Mesenchymal stem cell (in vitro differentiated cells and primary cell): ENCODE measurements at regions not wholly inside any gene's neighbourhood (a gene's known extent, or its start where the extent isn't known, plus 50 kb on each side); places are given as distances from the start of the nearest gene placed in this dataset.

Experiments
- DNase-seq: peaks from one replicate; pipeline ENCODE4 v3.0.0-alpha.2; 2013
- H2AFZ ChIP-seq: one replicate; pipeline ENCODE4 v1.6.1; 2013; ENCODE audit warnings: low read depth, mild to moderate bottlenecking, control low read depth, inconsistent platforms, low read length, moderate library complexity
- H2AK5ac ChIP-seq: 2 replicates; pipeline ENCODE4 v1.6.1; 2013; ENCODE audit warnings: low read length, moderate library complexity, mild to moderate bottlenecking, inconsistent platforms; ENCODE audit not compliant: severe bottlenecking
- H2BK120ac ChIP-seq: one replicate; pipeline ENCODE4 v1.6.1; 2013; ENCODE audit warnings: low read depth, mild to moderate bottlenecking, inconsistent platforms, low read length, moderate library complexity
- H2BK12ac ChIP-seq, 2 experiments: one replicate each; pipeline ENCODE4 v1.6.1; 2013; ENCODE audit warnings: inconsistent platforms in 2 of 2, low read length in 2 of 2, mild to moderate bottlenecking in 2 of 2, moderate library complexity in 2 of 2, control low read depth in 1 of 2
- H2BK15ac ChIP-seq: one replicate; pipeline ENCODE4 v1.6.1; 2013; ENCODE audit warnings: mild to moderate bottlenecking, low read depth, inconsistent platforms; ENCODE audit not compliant: poor library complexity, severe bottlenecking
- H2BK5ac ChIP-seq: 2 replicates; pipeline ENCODE4 v1.6.1; 2013; ENCODE audit warnings: low read depth, mild to moderate bottlenecking, low read length, control low read depth, inconsistent platforms; ENCODE audit not compliant: poor library complexity, severe bottlenecking
- H3K14ac ChIP-seq, 2 experiments: one replicate each; pipeline ENCODE4 v1.6.1; 2013; ENCODE audit warnings: inconsistent platforms in 2 of 2, low read length in 2 of 2, control low read depth in 1 of 2, mild to moderate bottlenecking in 1 of 2, moderate library complexity in 1 of 2
- H3K18ac ChIP-seq, 2 experiments: one replicate each; pipeline ENCODE4 v1.6.1; 2013; ENCODE audit warnings: inconsistent platforms in 2 of 2, low read length in 2 of 2, control low read depth in 1 of 2, low read depth in 1 of 2, mild to moderate bottlenecking in 1 of 2
- H3K23ac ChIP-seq, 2 experiments: one replicate each; pipeline ENCODE4 v1.6.1; 2013; ENCODE audit warnings: inconsistent platforms in 2 of 2, low read length in 2 of 2, mild to moderate bottlenecking in 2 of 2, moderate library complexity in 2 of 2, control low read depth in 1 of 2
- H3K27ac ChIP-seq: 2 replicates; pipeline ENCODE4 v1.5.1; 2013; ENCODE audit warnings: mild to moderate bottlenecking, moderate library complexity, low read length, control low read depth, inconsistent platforms; ENCODE audit not compliant: poor library complexity, severe bottlenecking
- H3K27me3 ChIP-seq, 2 experiments: 2 replicates each; pipeline versions ENCODE4 v1.6.1 to v1.7.0; 2013; ENCODE audit warnings: low read length in 2 of 2, mild to moderate bottlenecking in 2 of 2, moderate library complexity in 2 of 2, control low read depth in 1 of 2, inconsistent platforms in 1 of 2; ENCODE audit not compliant: control insufficient read depth in 1 of 2, insufficient read depth in 1 of 2
- H3K36me3 ChIP-seq, 2 experiments: 2 replicates each; pipeline versions ENCODE4 v1.6.1 to v1.7.0; 2013; ENCODE audit warnings: low read length in 2 of 2, control low read depth in 1 of 2, inconsistent platforms in 1 of 2, low read depth in 1 of 2, mild to moderate bottlenecking in 1 of 2; ENCODE audit not compliant: insufficient read depth in 2 of 2, control insufficient read depth in 1 of 2
- H3K4ac ChIP-seq, 2 experiments: one replicate each; pipeline ENCODE4 v1.6.1; 2013; ENCODE audit warnings: inconsistent platforms in 2 of 2, low read length in 2 of 2, mild to moderate bottlenecking in 2 of 2, moderate library complexity in 2 of 2, control low read depth in 1 of 2, low read depth in 1 of 2
- H3K4me1 ChIP-seq: 2 replicates; pipeline ENCODE4 v1.6.1; 2013; ENCODE audit warnings: low read depth, low read length, control low read depth; ENCODE audit not compliant: control insufficient read depth, insufficient read depth
- H3K4me2 ChIP-seq: 2 replicates; pipeline ENCODE4 v1.6.1; 2013; ENCODE audit warnings: low read length, mild to moderate bottlenecking, inconsistent platforms; ENCODE audit not compliant: poor library complexity, severe bottlenecking
- H3K4me3 ChIP-seq, 2 experiments: 2 replicates each; pipeline versions ENCODE4 v1.5.1 to v1.7.0; 2013; ENCODE audit warnings: low read length in 2 of 2, mild to moderate bottlenecking in 2 of 2, control low read depth in 1 of 2, low read depth in 1 of 2; ENCODE audit not compliant: insufficient read depth in 1 of 2
- H3K79me1 ChIP-seq: replicated peaks from 2 replicates; pipeline ENCODE4 v1.6.1; 2013; ENCODE audit warnings: mild to moderate bottlenecking, control low read depth, low read length, inconsistent platforms; ENCODE audit not compliant: poor library complexity, severe bottlenecking
- H3K9ac ChIP-seq: 2 replicates; pipeline ENCODE4 v1.7.0; 2013; ENCODE audit warnings: mild to moderate bottlenecking, low read length, moderate library complexity
- H3K9me3 ChIP-seq: 2 replicates; pipeline ENCODE4 v1.7.0; 2013; ENCODE audit warnings: mild to moderate bottlenecking, low read length; ENCODE audit not compliant: control insufficient read depth
- H4K8ac ChIP-seq: one replicate; pipeline ENCODE4 v1.6.1; 2013; ENCODE audit warnings: inconsistent platforms, mild to moderate bottlenecking, low read length, moderate library complexity
- H4K91ac ChIP-seq: one replicate; pipeline ENCODE4 v1.6.1; 2013; ENCODE audit warnings: mild to moderate bottlenecking, low read length, inconsistent platforms
- WGBS: methylation state at CpG from one replicate; pipeline ENCODE4 v1.1.7; 2013; ENCODE audit warnings: mixed read lengths; 5-methylcytosine and 5-hydroxymethylcytosine counted together

DNA sequence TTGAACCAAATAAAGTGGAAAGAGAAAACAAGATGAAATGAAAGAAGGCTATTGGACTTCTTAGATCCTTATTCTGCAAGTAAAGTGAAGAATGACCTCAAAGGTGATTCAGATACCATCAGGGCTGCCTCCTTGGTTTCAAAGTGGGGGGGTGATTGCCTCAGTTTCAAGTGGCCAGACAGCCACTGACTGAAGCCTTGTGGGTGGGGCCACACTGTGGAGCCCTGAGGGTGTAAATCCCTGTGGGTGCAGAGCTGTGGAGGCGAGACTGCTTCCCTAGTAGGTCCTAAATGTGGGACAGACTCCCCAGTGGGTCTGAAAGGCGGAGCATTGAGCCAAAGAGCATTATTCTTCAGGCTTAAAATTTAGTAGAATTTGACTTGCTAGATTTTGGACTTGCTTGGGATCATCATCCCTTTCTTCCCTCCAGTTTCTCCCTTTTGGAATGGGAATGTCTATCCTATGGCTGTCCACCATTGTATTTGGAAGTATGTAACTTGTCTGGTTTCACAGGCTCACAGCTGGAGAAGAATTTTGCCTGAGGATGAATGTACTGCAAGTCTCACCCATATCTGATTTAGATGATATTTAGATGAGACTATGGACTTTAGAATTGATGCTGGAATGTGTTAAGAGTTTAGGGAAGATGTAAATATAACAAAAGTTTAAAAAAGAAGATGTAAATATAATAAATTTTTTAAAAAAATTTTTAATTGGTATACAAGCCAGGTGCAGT, 71.6 kb upstream of the SOX13 start:
- no peak overlapping the region for H3K4me2 ChIP-seq
- peaks cover under 1 to 6% of the 10 kb centered on the region in 2 experiments for H3K27me3 ChIP-seq
- 80% methylated on average over 1 of the region's 2 CpGs for WGBS
- no peak overlapping the region for H2BK15ac ChIP-seq
- H3K4me1 ChIP-seq = no peaks in the 10 kb centered on the region
- no peak overlapping the region for H3K4me3 ChIP-seq
- H3K4ac ChIP-seq = no peak overlapping the region
- H3K9ac ChIP-seq = no peak overlapping the region
- no peak overlapping the region for H3K14ac ChIP-seq
- H3K18ac ChIP-seq = no peak overlapping the region
- H3K9me3 ChIP-seq = peaks cover 4% of the 10 kb centered on the region
- H3K27ac ChIP-seq = no peak overlapping the region
- H3K23ac ChIP-seq = no peak overlapping the region
- H2BK12ac ChIP-seq = no peak overlapping the region
- no peak overlapping the region for H4K8ac ChIP-seq
- DNase-seq = no peak
- H3K36me3 ChIP-seq = no peaks in the 10 kb centered on the region
- no peak overlapping the region for H2AK5ac ChIP-seq
- no peak overlapping the region for H4K91ac ChIP-seq
- no peaks in the 10 kb centered on the region for H3K79me1 ChIP-seq
- H2AFZ ChIP-seq = no peak overlapping the region
- no peak overlapping the region for H2BK120ac ChIP-seq
- no peak overlapping the region for H2BK5ac ChIP-seq

DNA sequence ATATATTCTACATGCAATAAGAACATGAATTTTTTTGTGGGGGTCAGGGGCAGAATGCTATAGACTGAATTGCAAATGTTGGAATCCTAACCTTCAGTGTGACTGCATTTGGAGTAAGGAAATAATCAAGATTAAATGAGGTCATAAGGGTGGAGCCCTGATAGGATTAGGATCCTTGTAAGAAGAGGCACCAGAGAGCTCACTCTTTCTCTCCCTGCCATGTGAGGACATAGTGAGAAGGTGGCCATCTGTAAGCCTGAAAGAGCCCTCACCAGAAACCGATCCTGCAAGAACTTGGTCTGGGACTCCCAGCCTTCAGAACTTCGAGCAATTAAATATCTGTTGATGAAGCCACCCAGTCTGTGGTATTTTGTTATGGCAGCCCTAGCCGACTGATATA, 70.3 kb upstream of the SOX13 start:
- Histone ChIP-seq H3K4me1 (no peaks in the 10 kb centered on the region), H3K27ac (no peak overlapping the region), H3K36me3 (no peaks in the 10 kb centered on the region), H2BK12ac (no peak overlapping the region), H4K91ac (no peak overlapping the region), H2AFZ (no peak overlapping the region), H3K27me3 (no peaks in the 10 kb centered on the region), H2BK120ac (no peak overlapping the region), H2BK5ac (no peak overlapping the region), H3K4me2 (no peak overlapping the region), H3K14ac (no peak overlapping the region), H3K4me3 (no peak overlapping the region), H3K79me1 (no peaks in the 10 kb centered on the region), H3K18ac (no peak overlapping the region), H3K9ac (no peak overlapping the region), H3K23ac (no peak overlapping the region), H4K8ac (no peak overlapping the region), H2BK15ac (no peak overlapping the region), H3K4ac (no peak overlapping the region), H3K9me3 (peaks cover 4% of the 10 kb centered on the region), H2AK5ac (no peak overlapping the region)
- 71% methylated on average over 3 of the region's 3 CpGs for WGBS
- DNase-seq = no peak

DNA sequence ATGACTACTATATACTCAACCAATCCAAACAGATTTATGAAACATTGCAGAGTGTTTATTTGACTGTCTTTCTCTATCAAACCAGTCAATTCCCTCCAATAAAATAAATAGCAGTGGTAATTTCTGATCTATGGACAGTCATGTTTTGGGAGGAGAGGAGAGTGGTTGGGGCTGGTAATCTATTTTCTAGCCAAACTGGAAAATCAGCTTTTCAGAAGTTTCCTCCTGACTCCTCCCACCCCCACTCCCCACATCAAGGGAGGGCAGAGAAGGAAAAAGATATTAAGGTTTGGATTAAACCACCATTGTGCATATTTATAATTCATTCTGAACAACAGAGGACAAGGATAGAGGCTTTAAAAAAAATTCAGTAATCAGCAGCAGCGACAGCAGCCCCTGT, 69.4 kb upstream of the SOX13 start:
- no peak overlapping the region for H2BK15ac ChIP-seq
- no peak overlapping the region for H2BK5ac ChIP-seq
- no peak overlapping the region for H3K9ac ChIP-seq
- H2AK5ac ChIP-seq = no peak overlapping the region
- H3K4me1 ChIP-seq = no peaks in the 10 kb centered on the region
- 93% methylated on average over 1 of the region's 1 CpG for WGBS
- no peak overlapping the region for H3K4me2 ChIP-seq
- H4K8ac ChIP-seq = no peak overlapping the region
- H3K14ac ChIP-seq = no peak overlapping the region
- no peak for DNase-seq
- H3K36me3 ChIP-seq = no peaks in the 10 kb centered on the region
- H3K27ac ChIP-seq = no peak overlapping the region
- H2AFZ ChIP-seq = no peak overlapping the region
- H4K91ac ChIP-seq = no peak overlapping the region
- H2BK12ac ChIP-seq = no peak overlapping the region
- H2BK120ac ChIP-seq = no peak overlapping the region
- no peak overlapping the region for H3K4ac ChIP-seq
- H3K79me1 ChIP-seq = no peaks in the 10 kb centered on the region
- H3K9me3 ChIP-seq = peaks cover 4% of the 10 kb centered on the region
- peaks cover 0 to 4% of the 10 kb centered on the region in 2 experiments for H3K27me3 ChIP-seq
- no peak overlapping the region for H3K18ac ChIP-seq
- no peak overlapping the region for H3K4me3 ChIP-seq
- no peak overlapping the region for H3K23ac ChIP-seq

DNA sequence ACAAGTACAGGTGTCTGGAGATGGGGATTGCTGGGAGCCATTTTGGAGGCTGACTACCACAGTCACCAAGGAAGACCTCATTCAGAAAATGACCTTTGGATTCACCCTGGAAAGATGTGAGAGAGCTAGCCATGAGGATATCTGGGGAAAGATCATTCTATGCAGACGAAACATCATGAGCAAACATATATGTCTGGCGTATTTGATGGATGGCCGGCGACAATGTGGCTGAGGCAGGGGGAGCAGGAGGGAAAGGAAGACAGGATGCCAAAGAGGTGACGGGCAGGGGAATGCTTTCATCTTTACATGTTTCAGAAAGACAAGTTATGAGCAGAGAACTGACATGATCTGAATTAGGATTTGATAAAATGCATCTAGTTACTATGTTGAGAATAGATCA, 61.5 kb upstream of the SOX13 start:
- Histone ChIP-seq H3K4me1 (no peaks in the 10 kb centered on the region), H3K4ac (no peak overlapping the region), H2BK15ac (no peak overlapping the region), H2BK12ac (no peak overlapping the region), H3K27ac (no peak overlapping the region), H3K4me3 (no peak overlapping the region), H2BK5ac (no peak overlapping the region), H3K36me3 (no peaks in the 10 kb centered on the region), H3K23ac (no peak overlapping the region), H3K9ac (no peak overlapping the region), H3K14ac (no peak overlapping the region), H4K91ac (no peak overlapping the region), H3K27me3 (peaks cover 4 to 12% of the 10 kb centered on the region in 2 experiments), H2BK120ac (no peak overlapping the region), H3K9me3 (no peaks in the 10 kb centered on the region), H3K79me1 (no peaks in the 10 kb centered on the region), H3K18ac (no peak overlapping the region), H4K8ac (no peak overlapping the region), H2AK5ac (no peak overlapping the region), H2AFZ (no peak overlapping the region), H3K4me2 (no peak overlapping the region)
- WGBS = 92% methylated on average over 5 of the region's 5 CpGs
- DNase-seq = no peak
